Activated T-helper 9 cell treated with anti-CD3 and anti-CD28 coated beads, Interleukin-2, amount 50 U/mL, for 16 hours (primary cell): ENCODE measurements at regions not wholly inside any gene's neighbourhood (a gene's known extent, or its start where the extent isn't known, plus 50 kb on each side); places are given as distances from the start of the nearest gene placed in this dataset.

Experiments
- DNase-seq: peaks from one replicate; pipeline ENCODE4 v3.0.0-alpha.2; 2020; ENCODE audit warnings: low read depth

DNA sequence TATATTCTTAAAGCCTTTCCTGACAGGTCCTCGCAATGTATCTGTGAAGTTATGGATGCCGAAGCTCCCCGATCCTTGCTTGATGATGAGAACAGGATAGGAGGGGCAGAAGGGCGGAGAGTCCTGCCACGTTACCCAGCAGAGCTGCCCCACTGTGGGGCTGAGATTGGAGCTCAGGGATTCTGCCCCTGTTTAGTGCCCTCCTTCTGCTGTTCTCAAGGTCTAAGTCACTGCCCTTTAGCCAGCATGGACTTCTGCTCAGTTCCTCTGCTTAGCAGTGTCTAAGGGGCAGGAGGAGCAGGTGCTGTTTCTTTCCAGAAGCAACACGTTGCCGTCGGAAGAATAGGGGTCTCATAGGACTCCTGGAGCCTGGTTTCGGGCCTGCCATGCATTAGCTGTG, 164.2 kb upstream of the B3GAT1 start:
- DNase-seq, result no peak

DNA sequence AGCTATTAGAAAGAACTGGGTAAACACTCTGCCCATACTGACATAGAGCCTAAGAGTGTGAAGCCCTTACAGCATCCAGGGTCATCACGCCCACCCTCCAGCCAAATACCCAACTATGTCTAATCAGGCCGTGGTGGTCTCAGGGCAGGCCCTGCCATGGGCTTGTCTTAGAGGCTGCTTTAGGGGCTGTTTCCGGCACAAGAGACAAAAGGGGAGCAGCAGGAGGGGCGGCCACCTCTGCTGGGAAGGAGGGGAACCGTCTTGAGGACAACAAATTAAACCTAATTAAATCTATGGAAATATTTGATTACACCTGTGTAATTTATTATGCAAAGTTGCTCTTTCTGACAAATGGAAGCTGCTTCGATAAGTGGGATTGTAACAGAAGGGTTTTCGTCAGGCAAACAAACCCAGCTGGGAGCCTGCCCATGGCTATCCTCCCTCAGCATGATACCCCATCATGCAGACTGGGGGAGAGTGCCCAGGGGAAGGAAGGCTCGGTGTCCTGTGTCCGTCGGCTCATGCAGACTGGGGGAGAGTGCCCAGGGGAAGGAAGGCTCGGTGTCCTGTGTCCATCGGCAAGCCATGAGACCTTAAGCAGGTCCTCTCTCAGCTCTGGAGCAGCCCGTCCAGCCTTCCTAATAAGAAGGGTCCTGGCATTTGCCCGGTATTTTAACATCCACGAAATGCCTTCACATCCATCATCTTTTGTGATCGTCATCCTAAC, 163.6 kb upstream of the B3GAT1 start:
- DNase-seq, result no peak

DNA sequence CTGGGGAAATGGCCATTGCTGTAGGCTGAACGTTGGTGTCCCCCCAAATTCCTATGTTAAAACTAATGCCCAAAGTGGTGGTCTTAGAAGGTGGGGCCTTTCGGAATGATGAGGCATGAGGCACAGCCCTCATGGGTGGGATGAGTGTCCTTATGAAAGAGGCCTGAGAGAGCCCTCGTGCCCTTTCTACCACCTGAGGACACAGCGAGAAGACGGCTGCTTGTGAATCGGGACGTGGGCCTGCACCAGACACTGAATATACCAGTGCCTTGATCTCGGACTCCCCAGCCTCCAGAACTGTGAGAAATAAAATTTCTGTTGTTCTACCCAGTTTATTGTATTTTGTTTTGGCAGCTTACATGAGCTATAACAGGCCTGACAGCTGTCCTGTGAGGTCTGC, 162.9 kb upstream of the B3GAT1 start:
- no peak for DNase-seq

DNA sequence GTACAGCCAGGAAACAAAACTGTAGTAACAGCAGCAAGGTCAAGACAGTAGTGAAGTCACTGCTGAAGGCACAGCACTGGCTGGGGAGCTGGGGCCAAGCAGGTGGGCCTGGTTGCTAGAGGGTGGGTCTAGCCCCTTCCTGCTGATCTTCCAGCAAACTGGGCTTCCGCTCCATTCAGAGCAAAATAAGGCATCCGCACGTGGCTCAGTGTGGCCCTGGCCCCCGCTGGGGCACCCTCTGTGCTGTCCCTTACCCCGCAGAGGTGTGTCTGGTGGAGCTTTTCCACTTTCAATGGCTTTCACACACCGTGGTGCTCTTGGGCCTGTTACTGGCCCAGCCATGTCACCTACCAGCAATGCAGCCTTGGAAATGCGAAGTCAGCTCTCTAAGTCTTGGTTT, 162.4 kb upstream of the B3GAT1 start:
- DNase-seq, result no peak

DNA sequence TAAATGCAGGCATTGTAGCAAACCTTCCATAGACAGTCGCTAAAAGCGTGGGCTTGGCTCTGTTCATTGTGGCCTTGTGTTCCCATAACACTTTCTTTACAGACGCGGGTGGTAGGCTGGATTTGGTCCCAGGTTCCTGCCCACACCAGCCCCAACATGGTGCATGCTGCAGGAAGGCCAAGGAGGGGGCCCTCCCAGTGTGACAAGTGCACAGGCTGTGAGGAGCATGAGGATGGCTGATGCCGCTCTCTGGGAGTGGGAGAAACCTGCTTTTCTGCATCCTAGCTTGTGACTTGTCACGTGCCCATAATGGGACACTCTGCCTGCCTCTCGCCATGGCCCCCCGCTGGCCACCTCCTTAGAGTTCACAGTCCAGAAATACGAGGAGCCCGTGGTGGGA, 161.8 kb upstream of the B3GAT1 start:
- DNase-seq, result no peak

DNA sequence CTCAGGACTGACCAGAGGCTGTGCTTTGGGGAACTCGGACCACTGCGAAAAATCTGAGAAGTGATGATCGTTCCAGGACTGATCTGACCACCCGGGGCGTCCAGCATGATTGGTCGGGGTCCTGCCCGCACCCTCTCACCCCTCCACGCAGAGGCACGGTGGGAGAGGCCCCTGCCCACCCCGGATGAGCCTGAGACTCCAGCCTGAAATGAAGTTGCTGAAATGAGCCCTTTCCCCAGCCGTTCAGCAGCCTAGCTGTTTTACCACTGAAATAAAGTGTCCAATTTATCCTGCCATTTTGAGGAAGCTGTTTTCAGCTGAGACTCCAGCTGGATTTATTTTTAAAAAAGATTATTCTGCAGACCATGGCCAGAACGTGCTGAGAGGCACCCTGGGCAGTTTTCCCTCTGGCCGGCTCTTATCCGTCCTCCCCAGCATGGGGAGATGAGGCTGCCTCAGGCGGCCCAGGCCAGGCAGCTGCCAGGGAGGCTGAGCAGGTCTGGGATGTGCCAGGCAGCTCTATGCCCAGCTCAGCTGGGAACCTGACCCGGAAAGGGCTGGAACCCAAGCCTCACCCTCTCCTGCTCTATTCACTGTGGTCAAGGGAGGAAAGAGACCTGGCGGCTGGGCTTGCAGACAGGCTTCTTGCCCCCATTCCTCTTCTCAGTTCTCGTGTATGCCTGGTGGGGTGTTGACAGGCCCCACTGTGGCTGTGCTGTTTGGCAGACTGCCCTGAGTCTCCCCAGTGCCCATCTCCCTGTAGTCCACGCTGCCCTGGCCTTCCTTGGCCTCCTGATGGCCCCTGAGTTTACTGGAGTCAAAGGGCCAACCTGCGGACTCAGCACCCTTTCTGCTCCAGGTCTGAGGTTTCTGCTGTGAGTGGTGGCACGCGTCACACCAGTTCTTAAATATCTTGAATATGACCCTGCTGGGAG, 161.0 kb upstream of the B3GAT1 start:
- no peak for DNase-seq

- DNase-seq, result no peak
Observed at GRCh38 chr11:134571301-134571700, 159.3 kb upstream of the B3GAT1 start.

GRCh38 chr11:134569195-134569594, 157.2 kb upstream of the B3GAT1 start:
- DNase-seq, result no peak

GRCh38 chr11:134566311-134566710, 154.3 kb upstream of the B3GAT1 start:
- DNase-seq, result no peak

- DNase-seq, result no peak
Observed at GRCh38 chr11:134565343-134565891, 153.4 kb upstream of the B3GAT1 start.

DNA sequence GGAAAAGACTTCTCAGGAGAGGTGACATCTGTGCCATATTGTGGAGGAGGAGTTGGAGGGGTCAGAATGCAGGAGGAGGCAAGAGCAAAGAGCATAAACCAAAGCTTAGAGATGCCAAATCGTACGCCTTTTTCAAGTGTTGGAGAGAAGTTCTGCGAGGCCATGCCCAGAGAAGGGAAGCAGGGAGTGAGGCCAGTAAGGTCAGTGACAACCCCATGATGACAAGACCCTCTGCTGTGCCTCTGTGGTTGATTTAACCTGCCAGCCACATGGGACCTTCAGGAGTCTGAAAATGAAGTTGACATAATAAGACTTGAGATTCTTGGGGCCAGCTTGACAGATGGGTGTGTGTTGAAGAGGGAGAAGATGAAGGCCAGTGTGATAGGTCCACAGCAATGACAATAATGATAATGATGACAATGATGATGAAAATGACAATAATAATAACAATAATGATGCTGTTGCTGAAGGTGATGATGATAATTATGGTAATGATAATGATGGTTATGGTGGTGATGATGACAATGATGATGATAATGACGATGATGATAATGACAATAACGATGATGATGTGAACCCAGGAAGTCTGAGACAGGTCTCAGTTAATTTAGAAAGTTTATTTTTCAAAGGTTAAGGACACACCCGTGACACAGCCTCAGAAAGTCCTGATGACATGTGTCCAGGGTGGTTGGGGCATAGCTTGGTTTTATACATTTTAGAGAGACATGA, 152.6 kb upstream of the B3GAT1 start:
- no peak for DNase-seq

GRCh38 chr11:134562941-134563471, 151.0 kb upstream of the B3GAT1 start:
- no peak for DNase-seq

- DNase-seq, result no peak
Observed at GRCh38 chr11:134562196-134562595, 150.2 kb upstream of the B3GAT1 start.

DNA sequence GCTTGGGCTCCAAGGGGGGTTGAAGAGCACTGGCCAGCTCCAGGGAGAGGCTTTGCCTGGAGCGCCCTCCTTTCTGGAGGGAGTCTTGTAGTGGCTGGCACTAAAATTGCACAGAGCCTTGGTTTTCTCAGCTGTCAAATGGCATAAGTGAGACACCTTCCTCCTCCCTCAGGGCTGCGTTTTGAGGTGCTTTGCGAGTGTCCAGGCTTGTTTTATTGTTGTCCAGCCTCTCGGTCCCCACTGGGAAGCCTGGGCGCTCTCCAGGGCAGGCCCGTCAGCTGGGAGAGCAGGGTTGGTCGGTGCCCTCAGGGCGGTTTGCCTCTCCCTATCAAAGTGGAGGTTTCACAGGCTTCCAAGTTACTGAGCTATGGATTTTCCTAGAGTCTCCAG, 149.3 kb upstream of the B3GAT1 start:
- no peak for DNase-seq

GRCh38 chr11:134560566-134561330, 148.7 kb upstream of the B3GAT1 start:
- DNase-seq, result no peak

GRCh38 chr11:134560066-134560465, 148.0 kb upstream of the B3GAT1 start:
- no peak for DNase-seq

DNA sequence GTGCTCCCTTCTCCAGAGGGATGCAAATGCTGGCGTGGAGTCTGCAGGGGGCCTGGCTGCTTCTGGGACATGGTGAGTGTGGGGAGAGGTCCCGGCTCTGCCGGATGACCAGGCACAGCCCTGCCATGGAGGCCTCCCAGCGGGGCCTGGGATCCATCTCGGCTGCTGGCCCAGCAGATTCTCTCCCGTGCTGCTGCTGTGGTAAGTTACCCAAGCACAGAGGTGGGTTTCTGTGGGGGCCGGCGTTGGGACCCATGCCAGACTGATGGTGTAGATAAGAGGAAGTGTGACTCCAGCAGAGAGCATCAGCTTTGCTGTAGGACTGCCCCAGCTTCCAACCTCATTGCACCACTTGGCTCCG, 147.5 kb upstream of the B3GAT1 start:
- DNase-seq, result no peak

GRCh38 chr11:134558916-134559601, 147.0 kb upstream of the B3GAT1 start:
- no peak for DNase-seq

GRCh38 chr11:134558258-134558835, 146.3 kb upstream of the B3GAT1 start:
- DNase-seq, result no peak

GRCh38 chr11:134557571-134558257, 145.7 kb upstream of the B3GAT1 start:
- no peak for DNase-seq
